Transverse colon (tissue), 4 donors: ENCODE measurements at regions not wholly inside any gene's neighbourhood (a gene's known extent, or its start where the extent isn't known, plus 50 kb on each side); places are given as distances from the start of the nearest gene placed in this dataset.
"Not testable (repeated sequence)": the region's sequence is repeated elsewhere in the genome, so short reads cannot be mapped to it uniquely, and the experiment has no call there.

Experiments
- DNase-seq: peaks from one replicate; pipeline ENCODE4 v3.0.0-alpha.2; 2019
- H3K27ac ChIP-seq, 4 donors: fragments of 200-600 bp; sonication (generic); 2 replicates each; pipeline ENCODE4 v1.5.1; 2016 to 2018; ENCODE audit warnings: inconsistent platforms in 4 of 4
- H3K27me3 ChIP-seq: fragments of 200-600 bp; sonication (generic); 2 replicates; pipeline ENCODE4 v1.5.1; 2017; ENCODE audit warnings: inconsistent platforms
- H3K36me3 ChIP-seq, 4 donors: fragments of 200-600 bp; sonication (generic); 2 replicates each; pipeline ENCODE4 v1.5.1; 2017 to 2019; ENCODE audit warnings: inconsistent platforms in 4 of 4
- H3K4me1 ChIP-seq, 4 donors: fragments of 200-600 bp; sonication (generic); 2 replicates each; pipeline ENCODE4 v1.5.1; 2017 to 2020; ENCODE audit warnings: inconsistent platforms in 4 of 4
- H3K4me3 ChIP-seq, 4 donors: fragments of 200-600 bp; sonication (generic); 1 replicate in 1 of 4; 2 replicates in 3 of 4; pipeline versions ENCODE4 v1.5.1 to v1.6.1; 2017 to 2019; ENCODE audit warnings: inconsistent platforms in 4 of 4
- H3K9me3 ChIP-seq, 2 donors: fragments of 200-600 bp; sonication (generic); 2 replicates each; pipeline ENCODE4 v1.5.1; 2017 to 2019; ENCODE audit warnings: inconsistent platforms in 2 of 2
- CTCF ChIP-seq, 5 experiments: fragments of 200-600 bp in 3 of 5; fragments of 450-650 bp in 2 of 5; sonication (generic) in 3 of 5; IDR thresholded peaks; 1 replicate in 2 of 5; 2 replicates in 3 of 5; pipeline ENCODE4 v1.5.1; 2016 to 2017; ENCODE audit warnings: antibody characterized with exemption in 5 of 5, inconsistent platforms in 3 of 5, mild to moderate bottlenecking in 2 of 5, moderate library complexity in 1 of 5
- EP300 ChIP-seq: sonication (generic); formaldehyde crosslinking; IDR thresholded peaks from one replicate; pipeline ENCODE4 v1.6.1; 2017; ENCODE audit warnings: antibody characterized with exemption, low read depth
- POLR2A ChIP-seq: fragments of 450-650 bp; IDR thresholded peaks from one replicate; pipeline ENCODE4 v1.6.1; 2016; ENCODE audit warnings: antibody characterized with exemption, mild to moderate bottlenecking, moderate library complexity
- POLR2AphosphoS5 ChIP-seq, 3 donors: sonication (generic); formaldehyde crosslinking; IDR thresholded peaks; one replicate each; pipeline ENCODE4 v1.6.1; 2016; ENCODE audit warnings: antibody characterized with exemption in 3 of 3
- WGBS, 2 donors: methylation state at CpG; one replicate each; pipeline ENCODE4 v1.1.5; 2018; ENCODE audit warnings: low coverage in 1 of 2; 5-methylcytosine and 5-hydroxymethylcytosine counted together
- in situ Hi-C, 4 donors: fragments of 200-750 bp; cut with MboI; loops; one replicate each; pipeline versions ENCODE4 v1.15.0 to v1.15.1; 2017; ENCODE audit warnings: low sequenced_read_pairs in 3 of 4, low pct_ligation_motif_present in 1 of 4, low pct_unique_long_range_greater_than_20kb in 1 of 4
- intact Hi-C: fragments of 100-400 bp; cut with DNase I; formaldehyde crosslinking; loops from one replicate; pipeline ENCODE4 v1.15.1; 2023; ENCODE audit warnings: low total_unique reads

GRCh38 chr17:30586818-30587595 lies 109.8 kb downstream of the GOSR1 start:
- in situ Hi-C loops = no loop called here
- no peak for DNase-seq
- no peak overlapping the region for H3K4me3 ChIP-seq

GRCh38 chr17:30584810-30585209 lies 107.6 kb downstream of the GOSR1 start:
- no peak for TF ChIP-seq POLR2AphosphoS5 (IDR thresholded peaks at IDR 0.05)
- TF ChIP-seq EP300 = no peak
- TF ChIP-seq CTCF (IDR thresholded peaks at IDR 0.05) = no peak
- TF ChIP-seq POLR2A = no peak
- intact Hi-C loops = no loop called here

More at GRCh38 chr17:30586818-30587595, 109.8 kb downstream of the GOSR1 start:
- intact Hi-C loops = no loop called here
- 70 to 94% methylated on average over 2 to 5 of the region's 5 CpGs for WGBS, 2 donors
- H3K36me3 ChIP-seq = no peaks in the 10 kb centered on the region
- no peaks in the 10 kb centered on the region for H3K9me3 ChIP-seq
- H3K27me3 ChIP-seq = no peaks in the 10 kb centered on the region
- no peaks in the 10 kb centered on the region for H3K4me1 ChIP-seq
- TF ChIP-seq CTCF (IDR thresholded peaks at IDR 0.05) = no peak
- H3K27ac ChIP-seq = no peak overlapping the region

DNA sequence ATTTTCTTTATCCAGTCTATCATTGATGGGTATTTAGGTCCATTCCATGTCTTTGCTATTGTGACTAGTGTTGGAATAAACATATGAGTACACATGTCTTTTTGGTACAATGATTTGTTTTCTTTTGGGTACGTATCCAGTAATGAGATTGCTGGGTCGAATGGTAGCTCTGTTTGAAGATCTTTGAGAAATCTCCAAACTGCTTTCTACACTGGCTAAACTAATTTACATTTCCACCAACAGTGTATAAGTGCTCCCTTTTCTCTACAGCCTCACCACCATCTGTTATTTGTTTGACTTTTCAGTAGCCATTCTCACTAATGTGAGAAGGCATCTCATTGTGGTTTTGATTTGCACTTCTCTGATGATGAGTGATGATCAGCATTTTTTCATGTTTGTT lies 103.7 kb downstream of the GOSR1 start:
- intact Hi-C loops = no loop called here
- Histone ChIP-seq H3K36me3 (no peaks in the 10 kb centered on the region), H3K27me3 (no peaks in the 10 kb centered on the region), H3K4me3 (no peak overlapping the region), H3K4me1 (no peaks in the 10 kb centered on the region), H3K27ac (no peak overlapping the region), H3K9me3 (no peaks in the 10 kb centered on the region)
- TF ChIP-seq EP300 (no peak), POLR2AphosphoS5 (IDR thresholded peaks at IDR 0.05) (no peak), CTCF (IDR thresholded peaks at IDR 0.05) (no peak), POLR2A (no peak)
- DNase-seq = no peak
- WGBS, 2 donors = 61 to 91% methylated on average over 2 of the region's 2 CpGs
- in situ Hi-C loops = no loop called here

More at GRCh38 chr17:30584810-30585209, 107.6 kb downstream of the GOSR1 start:
- no peaks in the 10 kb centered on the region for H3K9me3 ChIP-seq
- 67 to 69% methylated on average over 3 to 5 of the region's 5 CpGs for WGBS, 2 donors
- H3K27ac ChIP-seq = no peak overlapping the region
- H3K36me3 ChIP-seq = no peaks in the 10 kb centered on the region
- H3K27me3 ChIP-seq = no peaks in the 10 kb centered on the region
- H3K4me3 ChIP-seq = no peak overlapping the region
- no peaks in the 10 kb centered on the region for H3K4me1 ChIP-seq
- in situ Hi-C loops = no loop called here
- DNase-seq = no peak

DNA sequence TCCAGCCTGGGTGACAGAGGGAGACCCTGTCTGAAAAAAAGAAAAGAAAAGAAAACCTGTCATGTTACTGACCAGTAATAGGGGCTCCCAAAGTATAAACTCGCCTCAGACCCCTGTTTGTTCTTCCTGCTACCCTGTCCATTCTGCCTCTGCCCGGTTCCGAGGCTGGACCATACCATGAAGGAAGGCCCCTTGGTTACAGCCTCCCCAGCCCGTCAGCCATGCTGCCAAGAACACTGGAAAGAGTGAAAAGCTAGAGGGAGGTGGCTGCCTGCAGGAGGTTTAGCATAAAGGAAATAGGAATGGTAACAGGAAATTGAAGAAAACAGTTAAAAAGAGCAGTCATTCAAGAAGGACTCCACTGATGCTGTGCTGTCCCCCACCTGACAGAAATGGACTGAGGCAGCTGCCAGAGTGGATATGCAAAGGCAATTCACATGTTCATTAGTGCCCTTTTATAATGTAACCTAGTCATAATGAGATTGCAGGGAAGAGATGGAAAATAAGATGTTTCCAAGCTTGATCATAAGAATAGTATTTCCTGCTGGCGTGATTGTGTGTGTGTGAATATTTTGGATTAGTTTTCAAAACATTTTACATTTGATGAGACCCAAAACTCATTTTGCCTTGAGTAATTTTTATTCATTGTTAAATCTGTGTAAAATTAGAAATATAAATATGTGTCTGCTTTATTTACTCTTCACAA lies 102.6 kb downstream of the GOSR1 start:
- DNase-seq = no peak
- WGBS, 2 donors = 83 to 84% methylated on average over 3 to 5 of the region's 5 CpGs
- Histone ChIP-seq H3K4me1 (no peaks in the 10 kb centered on the region), H3K9me3 (no peaks in the 10 kb centered on the region), H3K4me3 (no peak overlapping the region), H3K36me3 (no peaks in the 10 kb centered on the region), H3K27ac (no peak overlapping the region), H3K27me3 (no peaks in the 10 kb centered on the region)
- intact Hi-C loops = no loop called here
- in situ Hi-C loops = no loop called here
- TF ChIP-seq POLR2A (no peak), CTCF (IDR thresholded peaks at IDR 0.05) (no peak), EP300 (no peak)

DNA sequence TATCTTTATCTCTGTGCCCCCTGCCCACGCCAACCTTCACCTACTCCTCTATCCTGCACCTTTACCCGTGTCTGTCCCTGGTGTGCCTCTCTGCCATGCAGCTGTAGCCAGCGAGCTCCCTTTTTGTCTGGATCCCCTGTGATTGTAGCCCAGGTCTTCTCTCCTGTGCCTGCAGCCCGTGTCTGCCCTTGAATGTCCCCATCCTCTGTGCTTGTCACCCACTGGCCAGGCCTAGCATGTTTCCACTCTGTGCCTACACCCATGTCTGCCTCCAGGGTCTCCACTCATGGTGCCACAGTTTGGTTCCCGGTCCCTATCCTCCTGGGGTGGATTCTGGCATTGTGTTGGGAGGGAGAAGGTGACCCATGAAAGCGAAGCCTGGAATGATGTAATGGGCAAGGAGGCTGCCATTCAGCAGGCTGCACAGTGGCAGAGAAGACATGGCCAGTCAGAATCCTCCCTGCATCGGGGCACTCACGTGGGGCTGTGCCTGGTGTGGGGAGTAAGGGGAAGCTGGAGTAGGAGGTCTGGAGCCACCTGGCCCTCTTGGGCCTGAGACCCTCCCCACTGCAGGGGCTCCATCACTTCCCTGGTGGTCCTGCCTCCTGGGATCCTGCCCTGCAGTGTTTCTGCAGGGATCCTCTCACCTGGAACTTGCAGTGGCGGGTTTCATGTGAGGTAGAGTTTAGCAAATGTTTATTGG lies 101.0 kb downstream of the GOSR1 start:
- in situ Hi-C loops, H3K4me1 ChIP-seq, H3K9me3 ChIP-seq, H3K36me3 ChIP-seq, H3K27me3 ChIP-seq, H3K4me3 ChIP-seq, H3K27ac ChIP-seq, DNase-seq, intact Hi-C loops: not testable (repeated sequence)
- 85% methylated on average over 9 of the region's 9 CpGs; no CpG with 5 or more reads in 1 of the 2 donors for WGBS, 2 donors
